Keratinocyte (primary cell): ENCODE measurements at regions not wholly inside any gene's neighbourhood (a gene's known extent, or its start where the extent isn't known, plus 50 kb on each side); places are given as distances from the start of the nearest gene placed in this dataset.

Source experiments
- DNase-seq: peaks from one replicate; pipeline ENCODE4 v3.0.0-alpha.2; 2011; ENCODE audit warnings: low read depth, missing footprints, low spot score
- FAIRE-seq: peaks from 2 replicates; lab custom pipeline; 2011; peaks lifted over from hg19 to GRCh38; lab: Jason Lieb, UNC
- H2AFZ ChIP-seq: 2 replicates; pipeline ENCODE4 v1.6.0; 2012; ENCODE audit warnings: low read length, control low read depth, inconsistent platforms; ENCODE audit not compliant: control insufficient read depth
- H3K27ac ChIP-seq: 2 replicates; pipeline ENCODE4 v1.5.1; 2011; ENCODE audit warnings: low read length; ENCODE audit not compliant: control insufficient read depth, insufficient read depth
- H3K27me3 ChIP-seq: 3 replicates; pipeline ENCODE4 v1.6.0; 2011; ENCODE audit warnings: low read length; ENCODE audit not compliant: control insufficient read depth, insufficient read depth; ENCODE audit errors: extremely low read depth
- H3K36me3 ChIP-seq, 2 experiments: 2 replicates in 1 of 2; 3 replicates in 1 of 2; pipeline ENCODE4 v1.5.1; 2011; ENCODE audit warnings: low read length in 2 of 2, mild to moderate bottlenecking in 1 of 2; ENCODE audit not compliant: control insufficient read depth in 2 of 2, insufficient read depth in 2 of 2; ENCODE audit errors: extremely low read depth in 1 of 2
- H3K4me1 ChIP-seq: 3 replicates; pipeline ENCODE4 v1.5.1; 2011; ENCODE audit warnings: low read length; ENCODE audit not compliant: control insufficient read depth, insufficient read depth; ENCODE audit errors: extremely low read depth
- H3K4me2 ChIP-seq: 3 replicates; pipeline ENCODE4 v1.6.0; 2011; ENCODE audit warnings: low read depth, low read length; ENCODE audit not compliant: control insufficient read depth, insufficient read depth; ENCODE audit errors: extremely low read depth
- H3K4me3 ChIP-seq, 3 experiments: fragments of 200-600 bp in 1 of 3; sonication (generic) in 1 of 3; 2 replicates in 2 of 3; 3 replicates in 1 of 3; pipeline ENCODE4 v1.5.1; 2011 to 2016; ENCODE audit warnings: low read length in 3 of 3, mild to moderate bottlenecking in 3 of 3, control low read depth in 2 of 3, inconsistent platforms in 1 of 3, low read depth in 1 of 3, mixed read lengths in 1 of 3, mixed run types in 1 of 3, moderate library complexity in 1 of 3; ENCODE audit not compliant: control insufficient read depth in 2 of 3, insufficient read depth in 2 of 3; ENCODE audit errors: extremely low read depth in 1 of 3
- H3K79me2 ChIP-seq: 2 replicates; pipeline ENCODE4 v1.6.0; 2012; ENCODE audit warnings: low read length; ENCODE audit not compliant: control insufficient read depth, insufficient read depth
- H3K9ac ChIP-seq: 3 replicates; pipeline ENCODE4 v1.6.0; 2011; ENCODE audit warnings: low read length; ENCODE audit not compliant: control insufficient read depth, insufficient read depth; ENCODE audit errors: extremely low read depth
- H3K9me1 ChIP-seq: 3 replicates; pipeline ENCODE4 v1.6.0; 2011; ENCODE audit warnings: low read length; ENCODE audit not compliant: control insufficient read depth, insufficient read depth; ENCODE audit errors: extremely low read depth
- H3K9me3 ChIP-seq: 2 replicates; pipeline ENCODE4 v1.5.1; 2012; ENCODE audit warnings: low read depth, low read length; ENCODE audit not compliant: control insufficient read depth
- H4K20me1 ChIP-seq: 3 replicates; pipeline ENCODE4 v1.6.0; 2011; ENCODE audit warnings: low read length; ENCODE audit not compliant: control insufficient read depth, insufficient read depth; ENCODE audit errors: extremely low read depth
- EZH2 ChIP-seq: IDR thresholded peaks from one replicate; pipeline ENCODE4 v1.6.1; 2012; ENCODE audit warnings: inconsistent platforms, mild to moderate bottlenecking, low read length, moderate library complexity
- dilution Hi-C: fragments of 300-500 bp; cut with MboI; formaldehyde crosslinking; loops from one replicate; pipeline ENCODE4 v1.7.0; 2020; ENCODE audit warnings: low sequenced_read_pairs; ENCODE audit not compliant: extremely low pct_ligation_motif_present
- TF ChIP-seq, protein P1 (sequence below), 3 experiments: IDR thresholded peaks in 1 of 3; conservative IDR thresholded peaks in 1 of 3; optimal IDR thresholded peaks in 1 of 3; 2 replicates in 2 of 3; 3 replicates in 1 of 3; pipeline versions ENCODE3 to v1.5.1; 2011; ENCODE audit warnings: low read length in 3 of 3, mild to moderate bottlenecking in 3 of 3, moderate library complexity in 2 of 3, control low read depth in 1 of 3, inconsistent platforms in 1 of 3; ENCODE audit not compliant: insufficient read depth in 2 of 3; ENCODE audit errors: extremely low read depth in 1 of 3

DNA sequence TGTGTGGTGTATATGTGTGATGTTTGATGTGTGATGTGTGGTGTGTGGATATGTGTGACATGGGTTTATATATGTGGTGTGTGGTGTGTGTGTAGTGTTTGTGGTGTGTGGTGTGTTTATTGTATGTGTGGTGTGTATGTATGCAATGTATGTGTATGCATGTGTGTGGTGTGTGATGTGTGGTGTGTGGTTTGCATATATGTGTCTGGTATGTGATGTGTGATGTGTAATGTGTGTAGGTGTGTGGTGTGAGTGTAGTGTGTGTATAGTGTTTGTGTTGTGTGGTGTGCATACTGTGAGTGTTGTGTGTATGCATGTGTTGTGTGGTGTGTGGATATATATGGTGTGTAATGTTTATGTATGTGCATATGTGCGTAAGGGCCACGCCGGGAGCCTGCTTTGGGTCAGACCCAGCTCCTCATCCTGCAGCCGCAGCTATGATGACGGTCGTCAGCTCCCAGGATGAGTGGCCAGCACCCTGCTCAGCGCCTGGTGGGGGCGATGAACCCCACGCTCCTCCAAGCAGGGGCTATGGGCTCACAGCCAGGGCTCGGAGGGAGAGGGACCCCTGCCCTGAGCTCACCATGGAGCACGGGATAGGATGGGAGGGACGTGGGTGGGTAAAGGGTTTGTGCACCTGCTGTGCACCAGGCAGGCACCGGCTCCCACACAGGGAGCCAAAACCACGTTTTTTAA, 331.3 kb downstream of the EIPR1 start:
- Histone ChIP-seq H2AFZ (no peak overlapping the region), H3K9me3 (peaks cover 14% of the 10 kb centered on the region), H3K27ac (no peak overlapping the region), H3K9me1 (no peaks in the 10 kb centered on the region), H3K4me1 (no peaks in the 10 kb centered on the region), H3K4me3 (no peak overlapping the region), H3K36me3 (no peaks in the 10 kb centered on the region), H3K27me3 (no peaks in the 10 kb centered on the region), H3K79me2 (no peaks in the 10 kb centered on the region), H3K9ac (no peak overlapping the region), H4K20me1 (no peaks in the 10 kb centered on the region), H3K4me2 (no peak overlapping the region)
- no peak for DNase-seq
- no peak for TF ChIP-seq EZH2
- TF ChIP-seq, protein P1, sequence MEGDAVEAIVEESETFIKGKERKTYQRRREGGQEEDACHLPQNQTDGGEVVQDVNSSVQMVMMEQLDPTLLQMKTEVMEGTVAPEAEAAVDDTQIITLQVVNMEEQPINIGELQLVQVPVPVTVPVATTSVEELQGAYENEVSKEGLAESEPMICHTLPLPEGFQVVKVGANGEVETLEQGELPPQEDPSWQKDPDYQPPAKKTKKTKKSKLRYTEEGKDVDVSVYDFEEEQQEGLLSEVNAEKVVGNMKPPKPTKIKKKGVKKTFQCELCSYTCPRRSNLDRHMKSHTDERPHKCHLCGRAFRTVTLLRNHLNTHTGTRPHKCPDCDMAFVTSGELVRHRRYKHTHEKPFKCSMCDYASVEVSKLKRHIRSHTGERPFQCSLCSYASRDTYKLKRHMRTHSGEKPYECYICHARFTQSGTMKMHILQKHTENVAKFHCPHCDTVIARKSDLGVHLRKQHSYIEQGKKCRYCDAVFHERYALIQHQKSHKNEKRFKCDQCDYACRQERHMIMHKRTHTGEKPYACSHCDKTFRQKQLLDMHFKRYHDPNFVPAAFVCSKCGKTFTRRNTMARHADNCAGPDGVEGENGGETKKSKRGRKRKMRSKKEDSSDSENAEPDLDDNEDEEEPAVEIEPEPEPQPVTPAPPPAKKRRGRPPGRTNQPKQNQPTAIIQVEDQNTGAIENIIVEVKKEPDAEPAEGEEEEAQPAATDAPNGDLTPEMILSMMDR (optimal IDR thresholded peaks at IDR 0.05 in 1 of 3, IDR thresholded peaks at IDR 0.05 in 1 of 3, conservative IDR thresholded peaks at IDR 0.05 in 1 of 3; ENCODE audit: extremely low read depth in 1 of 3, insufficient read depth in 2 of 3, low read length in 3 of 3) = no peak
- dilution Hi-C loops = no loop called here
- no peak for FAIRE-seq

DNA sequence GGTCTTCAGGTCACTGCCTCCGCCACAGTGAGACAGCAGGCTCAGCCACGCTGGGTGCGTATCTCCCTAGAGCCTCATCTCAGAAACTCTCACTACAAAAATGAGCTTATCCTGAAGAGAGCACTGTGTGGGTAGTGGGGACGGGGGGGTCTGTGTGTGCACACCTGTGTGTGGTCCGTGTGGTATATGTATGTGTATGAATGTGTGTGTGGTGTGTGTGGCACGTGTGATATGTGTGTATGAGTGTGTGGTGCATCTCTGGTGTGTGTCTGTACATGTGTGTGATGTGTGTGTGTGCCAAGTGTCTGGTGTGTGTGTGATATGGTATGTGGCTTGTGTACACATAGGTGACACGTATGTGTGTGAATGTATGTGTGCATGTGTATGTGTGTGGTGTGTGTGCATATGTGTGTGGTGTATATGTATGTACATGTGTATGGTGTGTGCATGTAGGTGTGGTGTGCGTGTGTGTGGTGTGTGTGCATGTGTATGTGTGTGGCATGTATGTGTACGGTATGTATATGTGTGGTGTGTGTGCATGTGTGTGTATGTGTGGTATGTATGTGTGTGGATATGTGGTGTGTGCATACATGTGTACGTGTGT, 332.2 kb downstream of the EIPR1 start:
- no peak for FAIRE-seq
- Histone ChIP-seq H3K9ac (no peak overlapping the region), H3K9me1 (no peaks in the 10 kb centered on the region), H3K4me1 (no peaks in the 10 kb centered on the region), H2AFZ (no peak overlapping the region), H3K4me3 (no peak overlapping the region), H3K9me3 (peaks cover 14% of the 10 kb centered on the region), H3K27ac (no peak overlapping the region), H3K36me3 (no peaks in the 10 kb centered on the region), H3K27me3 (no peaks in the 10 kb centered on the region), H4K20me1 (no peaks in the 10 kb centered on the region), H3K4me2 (no peak overlapping the region), H3K79me2 (no peaks in the 10 kb centered on the region)
- DNase-seq = no peak
- dilution Hi-C loops = no loop called here
- no peak for TF ChIP-seq EZH2
- TF ChIP-seq, protein P1 (optimal IDR thresholded peaks at IDR 0.05 in 1 of 3, IDR thresholded peaks at IDR 0.05 in 1 of 3, conservative IDR thresholded peaks at IDR 0.05 in 1 of 3; ENCODE audit: extremely low read depth in 1 of 3, insufficient read depth in 2 of 3, low read length in 3 of 3) = no peak
